SW480 (cell line): ENCODE measurements at regions not wholly inside any gene's neighbourhood (a gene's known extent, or its start where the extent isn't known, plus 50 kb on each side); places are given as distances from the start of the nearest gene placed in this dataset.
"Not testable (repeated sequence)": the region's sequence is repeated elsewhere in the genome, so short reads cannot be mapped to it uniquely, and the experiment has no call there.

Source experiments
- DNase-seq: peaks from one replicate; pipeline ENCODE4 v3.0.0-alpha.2; 2016; ENCODE audit warnings: low spot score

DNA sequence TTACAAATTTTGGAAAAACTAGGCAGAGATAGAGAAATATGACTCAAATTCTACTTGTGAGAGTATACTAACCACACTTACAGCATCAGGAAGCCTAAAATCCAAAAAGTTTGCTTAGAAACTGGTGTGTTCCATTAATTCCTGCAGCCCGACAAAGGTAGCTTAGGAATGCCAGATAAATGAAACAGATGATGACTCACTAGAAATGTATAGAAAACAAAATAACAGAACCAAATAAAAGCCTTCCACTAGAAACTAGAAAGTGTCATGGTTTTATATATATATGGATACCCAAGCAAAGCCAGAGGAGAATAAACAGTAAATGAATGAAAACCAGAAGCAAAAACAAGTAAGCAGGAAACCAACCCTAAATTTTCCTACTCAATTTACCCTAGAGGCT, 272.2 kb upstream of the PRDM9 start:
- DNase-seq = no peak

DNA sequence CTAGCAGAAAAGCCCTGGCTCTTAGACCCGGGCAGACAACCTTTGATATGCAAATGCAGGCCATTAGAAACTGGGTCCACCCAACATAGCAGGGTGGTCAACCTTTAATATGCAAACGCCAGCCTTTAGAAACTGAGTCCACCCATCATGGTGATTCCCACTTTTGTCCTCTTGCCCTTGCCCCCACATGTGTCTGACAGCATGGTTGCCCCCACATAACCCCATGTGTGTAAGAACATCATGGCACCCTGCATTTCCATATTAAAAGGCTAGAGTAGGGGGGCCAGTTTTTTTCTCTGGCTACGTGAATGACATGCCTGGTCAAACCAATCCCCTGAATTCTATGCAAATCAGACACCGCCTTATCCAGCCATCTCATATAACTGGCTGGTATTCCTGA, 273.2 kb upstream of the PRDM9 start:
- DNase-seq = no peak

DNA sequence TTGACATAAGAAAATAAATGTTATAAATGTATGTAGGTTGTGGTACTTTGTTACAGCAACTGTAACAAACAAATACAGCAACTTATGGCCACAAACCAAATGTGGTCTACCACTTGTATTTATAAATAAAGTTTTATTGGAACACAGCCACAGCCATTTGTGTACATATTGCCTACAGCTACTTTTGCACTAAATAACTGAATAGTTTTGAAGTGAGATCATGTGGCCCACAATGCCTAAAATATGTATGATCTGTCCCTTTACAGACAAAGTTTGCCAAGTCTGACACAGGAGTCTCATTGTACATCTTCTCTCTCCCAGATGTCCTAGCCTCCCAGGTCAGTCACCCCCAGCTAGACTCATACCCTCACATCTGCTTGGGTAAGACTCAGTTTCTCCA, 283.6 kb upstream of the PRDM9 start:
- no peak for DNase-seq

DNA sequence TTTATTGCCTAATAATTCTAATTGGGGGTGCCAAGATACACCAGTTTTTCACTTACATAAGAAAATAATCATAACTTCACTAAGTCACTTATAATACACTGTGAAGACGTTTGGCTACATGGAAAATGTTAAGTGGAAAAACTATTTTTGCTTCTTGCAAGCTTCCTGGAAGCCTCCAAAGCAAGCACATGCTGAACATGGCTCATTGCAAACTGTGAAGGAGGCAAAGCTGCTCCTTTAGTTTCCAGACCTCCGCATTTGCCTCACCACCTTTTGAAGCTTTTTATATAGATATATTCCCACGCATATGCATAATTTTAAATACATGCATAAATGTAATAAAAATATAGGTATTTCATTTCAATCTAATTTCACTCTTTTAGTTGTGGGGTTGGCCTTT, 285.6 kb upstream of the PRDM9 start:
- no peak for DNase-seq

DNA sequence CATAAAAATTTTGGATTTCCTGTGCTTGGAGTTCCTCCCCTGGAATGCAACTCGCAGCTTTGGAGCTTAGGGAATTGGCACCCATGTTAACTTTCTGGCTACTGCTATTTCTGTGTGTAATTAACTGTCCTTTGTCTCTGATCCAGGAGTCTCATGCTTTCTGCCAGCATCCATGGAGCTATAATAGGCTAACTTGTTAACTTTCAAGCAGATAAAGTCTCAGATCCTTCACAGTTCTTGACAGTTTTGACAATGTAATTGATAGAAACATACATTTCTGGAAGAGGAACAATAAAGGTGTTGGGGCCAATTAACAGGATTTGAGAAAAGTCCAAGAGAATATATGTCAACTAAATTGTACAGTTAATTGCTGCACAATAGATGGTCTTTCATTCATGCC, 290.2 kb upstream of the PRDM9 start:
- no peak for DNase-seq

DNA sequence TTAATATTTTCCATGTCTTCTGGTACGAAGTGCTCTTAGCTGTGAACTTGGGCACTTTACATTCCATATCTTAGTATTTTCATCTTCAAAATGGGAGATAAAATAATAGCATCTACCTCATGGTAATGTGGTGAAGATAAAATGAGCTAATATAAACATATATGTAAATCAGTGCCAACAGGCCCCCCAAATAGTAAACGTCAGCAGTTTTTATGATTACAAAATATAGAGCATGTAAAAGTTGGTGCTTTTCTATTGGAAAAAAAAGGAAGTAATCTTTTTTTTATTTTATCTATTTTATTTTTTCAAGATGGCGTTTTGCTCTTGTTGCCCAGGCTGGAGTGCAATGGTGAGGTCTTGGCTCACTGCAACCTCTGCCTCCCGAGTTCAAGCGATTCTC, 291.1 kb upstream of the PRDM9 start:
- DNase-seq = no peak

DNA sequence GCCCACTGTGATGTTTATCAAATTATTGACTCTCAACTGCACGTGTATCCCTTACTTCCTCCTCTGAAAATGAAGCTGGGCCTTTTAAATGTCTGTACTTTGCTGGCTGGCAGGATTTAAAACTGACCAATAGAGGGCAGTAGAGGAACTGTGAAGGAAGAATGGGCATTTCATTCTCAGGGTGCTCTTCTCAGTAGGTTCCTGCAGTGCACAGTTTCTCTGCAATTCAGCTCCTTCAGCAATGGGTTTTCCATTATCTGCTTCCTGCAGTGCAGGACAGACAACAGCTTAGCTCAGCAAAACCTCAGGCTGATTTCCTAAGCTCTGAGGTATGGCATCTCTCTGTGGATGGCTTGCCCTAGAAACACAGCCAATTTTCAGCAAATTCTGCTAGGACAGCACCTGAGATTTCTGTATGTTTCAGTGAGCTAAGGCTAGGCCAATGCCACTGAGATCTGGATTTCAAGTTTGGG, 298.4 kb upstream of the PRDM9 start:
- peak; percentile 67 for DNase-seq

DNA sequence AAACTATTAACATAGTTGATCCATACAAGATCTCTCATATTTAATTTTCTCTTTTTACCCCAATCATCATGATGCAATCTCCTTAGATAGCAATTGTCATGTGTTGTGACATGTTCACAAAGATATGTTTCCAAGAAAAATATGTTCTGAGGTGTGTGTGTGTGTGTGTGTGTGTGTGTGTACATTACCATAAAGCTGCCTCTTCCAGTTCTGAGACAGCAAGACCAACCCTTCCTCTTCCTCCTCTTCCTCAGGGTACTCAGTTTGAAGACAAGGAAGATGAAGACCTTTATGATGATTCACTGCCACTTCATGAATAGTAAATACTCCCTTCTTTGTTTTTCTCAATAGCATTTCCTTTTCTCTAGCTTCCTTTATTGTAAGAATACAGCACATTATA, 303.3 kb upstream of the PRDM9 start:
- DNase-seq = no peak

DNA sequence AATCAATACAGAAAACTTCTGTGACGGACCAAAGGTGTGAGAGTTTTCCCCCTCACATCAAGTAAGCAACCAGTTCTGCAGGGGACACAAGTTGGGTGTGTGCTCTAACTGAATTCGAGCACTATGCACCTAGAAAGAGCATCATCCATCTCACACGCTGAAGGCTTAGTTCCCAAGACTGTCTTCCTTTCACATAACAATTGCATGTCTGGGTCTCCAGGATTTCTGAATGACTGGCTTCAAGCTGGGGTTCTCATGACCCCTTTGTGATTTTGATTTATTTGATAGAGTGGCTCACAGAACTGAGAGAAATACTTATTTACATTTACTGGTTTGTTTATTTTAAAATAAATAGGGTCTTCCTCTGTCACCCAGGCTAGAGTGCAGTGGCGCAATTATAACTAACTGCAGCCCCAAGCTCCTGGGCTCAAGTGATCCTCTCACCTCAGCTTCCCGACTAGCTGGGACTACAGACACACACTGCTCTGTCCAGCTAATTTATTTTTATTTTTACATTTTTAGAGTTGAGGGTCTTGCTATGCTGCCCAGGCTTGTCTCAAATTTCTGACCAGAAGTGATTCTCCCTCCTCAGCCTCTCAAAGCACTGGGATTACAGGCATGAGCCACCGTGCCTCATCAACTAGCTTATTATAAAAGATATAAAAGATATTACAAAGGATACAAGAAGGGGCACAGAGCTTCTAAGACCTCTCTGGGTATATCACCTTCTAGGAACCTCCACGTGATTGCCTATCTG, 316.7 kb upstream of the CDH12 start:
- no peak for DNase-seq

DNA sequence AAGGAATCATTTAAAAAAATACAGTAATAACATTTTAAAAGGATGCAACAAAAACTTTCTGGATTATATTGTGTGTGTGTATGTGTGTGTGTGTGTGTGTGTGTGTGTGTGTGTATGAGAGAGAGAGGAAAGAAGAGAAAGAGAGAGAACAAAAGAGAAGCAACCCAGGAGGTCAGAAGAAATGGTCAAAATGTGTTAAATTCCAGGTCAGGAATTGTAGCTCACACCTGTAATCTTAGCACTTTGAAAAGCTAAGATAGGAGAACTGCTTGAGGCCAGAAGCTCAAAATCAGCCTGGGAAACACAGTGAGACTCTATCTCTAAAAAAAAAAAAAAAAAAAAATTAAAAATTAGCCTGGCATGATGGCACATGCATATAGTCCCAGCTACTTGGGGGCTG, 311.8 kb upstream of the CDH12 start:
- DNase-seq = no peak

DNA sequence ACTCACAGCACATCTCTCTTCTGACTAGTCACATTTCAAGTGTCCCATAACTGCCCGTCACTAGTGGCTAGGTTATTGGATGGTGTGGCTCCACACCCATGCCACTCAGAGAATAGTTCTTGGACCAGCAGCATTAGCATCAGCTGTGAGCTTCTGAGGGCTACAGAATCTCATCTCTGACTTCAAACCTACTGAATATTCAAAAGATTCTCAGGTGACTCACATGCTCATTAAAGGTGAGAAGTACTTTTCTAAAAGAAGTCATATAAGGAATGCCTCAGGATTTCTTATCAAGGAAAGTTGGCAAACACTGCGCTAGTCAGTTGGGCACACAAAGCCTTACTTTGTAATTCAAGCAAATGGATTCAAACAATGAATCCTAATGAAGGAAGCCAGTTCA, 305.0 kb upstream of the CDH12 start:
- DNase-seq = no peak

DNA sequence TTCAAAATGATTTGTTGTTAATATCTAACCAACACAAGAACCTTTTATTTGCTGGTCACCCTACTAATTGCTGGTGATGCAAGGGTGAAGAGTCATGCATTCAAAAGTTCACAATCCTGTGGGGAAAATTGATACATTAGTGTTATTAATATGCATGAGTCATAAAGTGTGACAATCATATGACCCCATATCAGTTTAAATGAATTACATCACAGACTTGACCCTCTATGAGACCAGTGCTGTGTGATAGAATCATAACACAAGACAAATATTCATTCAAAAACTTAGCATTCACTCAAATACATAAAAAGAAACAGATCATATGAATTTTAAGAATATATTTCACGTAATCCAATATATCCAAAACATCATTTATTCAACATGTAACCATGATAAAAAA, 304.6 kb upstream of the CDH12 start:
- DNase-seq = no peak

DNA sequence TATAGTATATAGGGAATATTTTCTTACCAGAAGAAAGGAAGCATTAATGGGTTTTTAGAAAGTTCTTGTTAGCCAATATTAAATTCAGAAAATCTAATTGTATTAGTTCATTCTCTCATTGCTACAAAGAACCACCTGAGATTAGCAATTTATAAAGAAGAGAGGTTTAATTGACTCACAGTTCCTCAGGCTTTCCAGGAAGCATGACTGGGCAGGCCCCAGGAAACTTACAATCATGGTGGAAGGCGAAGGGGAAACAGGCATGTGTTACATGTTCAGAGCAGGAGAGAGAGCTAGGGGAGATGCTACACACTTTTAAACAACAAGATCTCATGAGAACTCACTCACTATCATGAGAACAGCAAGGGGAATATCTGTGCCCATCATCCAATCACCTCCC, 304.0 kb upstream of the CDH12 start:
- DNase-seq = no peak

DNA sequence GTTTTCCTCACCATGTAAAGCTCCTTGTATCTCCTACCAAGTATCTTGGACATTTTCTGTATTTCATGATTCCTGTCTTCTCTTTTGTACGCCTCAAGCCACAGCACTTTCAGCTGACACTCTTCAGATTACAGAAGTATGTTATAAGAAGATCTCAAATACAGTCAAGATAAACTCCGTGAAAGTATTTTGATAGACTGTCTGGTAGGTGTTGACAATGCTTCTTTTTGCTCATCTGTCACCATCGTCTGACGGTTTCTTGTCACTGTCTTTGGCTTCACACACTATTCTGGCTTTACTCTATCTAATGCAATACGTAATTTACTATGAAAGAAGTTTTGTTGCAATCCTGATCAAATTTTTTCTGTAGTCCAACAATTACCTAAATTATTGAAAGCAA, 294.5 kb upstream of the CDH12 start:
- DNase-seq = no peak

DNA sequence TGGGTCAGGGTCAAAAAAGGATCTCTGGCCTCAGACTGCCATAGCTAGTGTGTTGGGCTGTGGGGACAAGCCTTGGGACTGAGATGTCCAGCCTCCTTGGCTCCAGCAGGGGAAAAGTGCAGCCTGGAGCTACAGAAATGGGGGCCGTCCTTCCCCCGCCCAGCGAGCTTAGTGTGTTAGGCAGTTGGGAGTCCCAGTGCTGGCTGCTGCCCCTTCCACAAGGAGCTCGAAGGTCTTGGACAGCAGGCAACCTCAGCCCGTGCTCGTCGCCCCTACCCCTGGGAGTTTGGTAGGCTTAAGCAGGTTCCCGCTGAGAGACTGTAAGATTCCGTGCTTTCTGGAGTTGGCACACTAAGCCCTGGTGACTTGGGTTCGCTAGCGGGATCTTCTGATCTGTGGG, 293.0 kb upstream of the CDH12 start:
- no peak for DNase-seq

DNA sequence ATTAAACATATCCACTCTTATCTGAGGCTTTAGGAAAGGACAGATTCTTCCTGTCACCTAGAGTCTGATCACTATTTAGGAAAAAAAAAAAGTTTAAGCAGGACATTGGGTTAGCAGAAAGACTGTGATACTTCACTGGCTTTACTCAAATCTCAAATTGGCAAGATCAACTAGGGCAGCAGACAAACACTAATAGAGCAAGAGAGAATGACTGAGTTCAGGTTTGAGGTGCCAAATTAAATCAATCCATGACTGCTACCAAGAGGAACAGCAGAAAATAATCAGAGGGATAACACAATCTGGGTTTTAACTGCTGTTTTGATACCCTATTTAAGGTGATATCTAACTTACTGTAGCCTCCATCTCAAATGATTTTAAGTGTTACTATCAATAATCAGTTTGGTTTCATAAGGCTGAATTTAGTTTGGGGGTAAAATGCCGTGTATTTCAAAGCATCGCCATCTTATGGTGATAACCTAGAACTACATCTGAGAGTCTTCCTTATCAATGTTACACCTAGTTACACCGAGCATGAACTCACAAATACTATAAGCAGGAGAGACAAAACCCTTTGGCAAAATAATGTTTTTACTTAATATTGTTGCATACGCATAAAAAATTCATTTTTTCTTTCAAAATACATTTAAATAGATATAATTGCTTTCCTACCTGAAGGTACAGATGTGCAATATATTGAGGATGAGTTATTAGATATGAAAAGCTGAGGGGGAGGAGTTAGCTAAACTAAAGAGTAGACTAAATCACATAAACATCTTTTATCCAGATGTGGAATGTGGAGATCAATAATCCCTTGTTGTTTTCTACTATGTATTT, 286.4 kb upstream of the CDH12 start:
- peak; percentile 12 for DNase-seq

DNA sequence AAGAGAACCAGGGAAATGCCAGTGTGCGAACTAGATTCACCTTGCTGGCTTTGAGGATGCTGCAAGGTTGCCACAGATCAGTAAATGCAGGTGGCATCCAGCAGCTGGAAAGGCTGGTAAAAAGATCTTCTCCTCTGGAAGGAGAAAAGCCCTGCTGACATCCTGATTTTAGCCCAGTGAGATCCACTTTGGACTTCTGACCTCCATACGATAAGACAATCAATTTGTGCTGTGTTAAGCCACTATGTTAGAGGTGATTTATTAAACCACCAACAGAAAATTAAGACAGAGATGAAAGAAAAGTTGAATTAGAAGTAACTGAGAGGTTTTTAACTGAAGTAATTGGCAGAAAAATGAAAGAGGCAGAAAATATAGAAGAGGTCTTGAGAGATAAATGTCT, 283.8 kb upstream of the CDH12 start:
- no peak for DNase-seq

DNA sequence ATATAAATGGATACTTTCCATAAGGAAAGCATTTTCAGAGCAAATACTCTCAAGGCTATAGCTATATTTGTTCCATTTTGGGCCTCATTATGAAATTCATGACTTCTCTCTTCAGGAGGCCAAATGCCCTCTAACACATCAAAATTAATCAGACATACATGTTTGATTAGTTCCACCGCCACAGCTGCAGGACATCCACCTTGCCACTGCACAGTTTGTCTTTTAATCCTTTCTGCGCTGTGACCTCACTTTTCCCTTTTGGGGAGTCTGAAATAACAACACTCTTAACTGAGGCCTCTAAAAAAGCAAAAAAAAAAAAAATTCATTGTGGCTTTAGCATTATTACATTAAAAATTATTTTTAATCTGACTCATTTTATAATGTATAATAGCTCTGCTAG, 279.1 kb upstream of the CDH12 start:
- no peak for DNase-seq

DNA sequence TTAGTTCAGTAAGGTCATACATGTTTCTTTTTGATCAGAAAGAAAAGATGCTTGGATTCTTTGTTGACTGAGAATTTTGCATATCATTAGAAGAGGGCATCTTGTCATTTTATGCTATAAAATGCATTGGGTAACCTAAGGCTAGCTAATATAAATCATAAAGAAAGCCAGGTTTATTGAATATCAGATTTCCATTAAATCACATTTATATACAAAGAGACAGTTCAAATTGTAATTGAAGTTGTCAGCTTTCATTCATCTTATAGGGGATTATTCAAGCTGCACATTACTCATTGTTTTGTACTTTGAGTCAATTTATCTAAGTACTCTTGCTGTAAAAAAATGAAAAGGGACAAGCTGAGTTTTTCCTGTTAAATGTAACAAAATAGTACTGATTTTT, 259.1 kb upstream of the CDH12 start:
- DNase-seq = no peak

DNA sequence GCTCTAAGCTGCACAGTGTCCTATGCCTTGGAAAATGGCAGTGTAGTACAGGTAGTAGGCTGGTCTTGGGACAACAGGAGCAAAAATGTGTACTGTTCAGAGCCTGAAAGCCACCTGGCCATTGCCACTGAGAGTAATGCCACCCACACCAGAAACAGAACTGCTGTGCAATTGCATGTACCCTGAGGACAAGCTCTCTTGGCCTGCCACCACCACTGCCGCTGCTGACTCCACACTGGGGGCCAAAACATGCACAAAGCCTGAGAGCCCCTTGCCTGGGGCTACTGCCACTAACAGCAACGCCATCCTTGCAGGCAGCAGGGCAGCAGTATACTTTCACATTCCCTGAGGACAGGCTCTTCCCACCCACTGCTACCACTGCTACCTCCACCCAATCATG, 251.9 kb upstream of the CDH12 start:
- DNase-seq = no peak

DNA sequence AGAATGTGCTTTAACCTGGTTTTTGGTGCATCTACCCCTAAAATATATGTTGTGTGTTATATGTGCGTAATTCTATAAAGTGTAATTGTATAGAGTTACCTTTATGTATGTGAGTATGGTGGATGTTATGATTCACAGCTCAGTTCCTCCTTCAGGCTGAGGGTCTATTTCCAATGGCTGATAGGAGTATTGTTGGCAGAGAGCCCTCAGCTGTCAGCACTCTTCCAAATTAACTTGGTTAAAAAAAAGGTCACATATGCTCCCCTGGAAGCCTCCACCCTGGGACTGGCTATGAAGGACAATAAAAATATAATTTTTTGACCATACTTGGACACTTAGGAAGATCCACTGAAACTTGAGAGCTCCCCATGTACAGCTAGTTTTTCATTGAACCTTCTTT, 250.4 kb upstream of the CDH12 start:
- DNase-seq = no peak

DNA sequence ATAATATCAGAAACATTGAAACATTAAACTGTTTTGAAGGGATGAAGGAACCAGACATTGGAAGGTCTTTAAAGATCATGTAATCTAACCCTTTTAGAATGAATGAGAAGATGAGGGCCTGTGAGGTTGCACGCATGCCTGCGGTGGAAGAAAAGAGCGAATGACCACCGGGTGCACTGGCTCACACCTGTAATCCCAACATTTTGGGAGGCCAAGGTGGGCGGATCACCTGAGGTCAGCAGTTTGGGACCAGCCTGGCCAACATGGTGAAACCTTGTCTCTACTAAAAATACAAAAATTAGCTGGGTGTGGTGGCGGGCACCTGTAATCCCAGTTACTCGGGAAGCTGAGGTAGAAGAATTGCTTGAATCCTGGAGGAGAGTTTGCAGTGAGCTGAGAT, 242.3 kb upstream of the CDH12 start:
- not testable (repeated sequence) for DNase-seq

DNA sequence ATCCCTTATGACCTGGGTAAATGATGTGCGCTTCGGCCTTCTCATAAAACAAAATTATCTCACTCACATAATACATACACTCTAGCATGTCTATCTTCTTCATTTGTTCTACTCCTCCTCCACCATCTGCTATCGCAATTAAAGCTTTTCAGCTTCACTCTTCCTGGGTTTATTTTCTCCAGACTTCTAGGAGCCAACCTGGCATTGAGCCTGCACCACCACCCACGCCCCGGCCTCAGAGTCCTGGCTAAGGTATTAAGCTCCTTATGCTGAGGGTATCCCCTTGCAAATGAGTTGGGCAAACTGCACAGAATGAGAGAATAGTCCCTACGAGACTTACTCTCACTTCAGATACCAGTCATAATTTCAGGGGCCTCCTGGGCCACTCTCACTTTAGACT, 236.1 kb upstream of the CDH12 start:
- no peak for DNase-seq

DNA sequence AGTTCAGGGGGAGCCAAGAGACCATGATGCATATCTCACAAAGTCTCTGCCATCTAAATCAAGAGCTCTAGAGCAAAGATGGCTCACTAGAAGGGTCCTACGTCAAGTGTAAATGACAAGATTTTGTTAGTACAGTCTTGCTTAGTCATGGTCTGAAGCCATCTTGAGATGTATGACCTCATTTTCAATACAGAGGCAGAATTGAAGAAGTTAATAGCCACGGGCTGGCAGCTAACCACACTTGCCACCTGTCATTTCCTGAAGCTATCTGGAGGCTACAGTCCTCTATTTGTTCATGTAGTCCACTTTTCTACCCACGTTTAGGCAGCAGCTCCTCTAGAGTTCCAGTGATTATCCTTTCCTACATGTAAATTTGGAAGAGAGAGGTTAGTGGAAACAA, 231.7 kb upstream of the CDH12 start:
- DNase-seq = no peak
